Mesothelial cell of epicardium (in vitro differentiated cells): ENCODE measurements at regions not wholly inside any gene's neighbourhood (a gene's known extent, or its start where the extent isn't known, plus 50 kb on each side); places are given as distances from the start of the nearest gene placed in this dataset.
"Not testable (repeated sequence)": the region's sequence is repeated elsewhere in the genome, so short reads cannot be mapped to it uniquely, and the experiment has no call there.

Experiments
- DNase-seq, 2 experiments: peaks; one replicate each; pipeline ENCODE4 v3.0.0; 2021; ENCODE audit warnings: low spot score in 2 of 2; ENCODE audit not compliant: unreplicated experiment in 2 of 2
- H3K27ac Mint-ChIP-seq: 2 replicates; pipeline ENCODE4 v1.8.0; 2021; ENCODE audit warnings: mixed read lengths
- H3K27me3 Mint-ChIP-seq: 2 replicates; pipeline ENCODE4 v1.8.0; 2021; ENCODE audit warnings: low read depth, mixed read lengths
- H3K36me3 Mint-ChIP-seq: 2 replicates; pipeline ENCODE4 v1.8.0; 2021; ENCODE audit warnings: mixed read lengths
- H3K4me1 Mint-ChIP-seq: 2 replicates; pipeline ENCODE4 v1.8.0; 2021; ENCODE audit warnings: mixed read lengths
- H3K4me3 Mint-ChIP-seq: 2 replicates; pipeline ENCODE4 v1.8.0; 2021; ENCODE audit warnings: mild to moderate bottlenecking, moderate library complexity, mixed read lengths
- H3K9me3 Mint-ChIP-seq: 2 replicates; pipeline ENCODE4 v1.8.0; 2021; ENCODE audit warnings: mixed read lengths
- TF ChIP-seq, protein P1 (sequence below): fragments of 200-600 bp; sonication (generic); IDR thresholded peaks from one replicate; pipeline ENCODE4 v1.5.0; 2021; ENCODE audit warnings: antibody characterized with exemption; ENCODE audit not compliant: unreplicated experiment

DNA sequence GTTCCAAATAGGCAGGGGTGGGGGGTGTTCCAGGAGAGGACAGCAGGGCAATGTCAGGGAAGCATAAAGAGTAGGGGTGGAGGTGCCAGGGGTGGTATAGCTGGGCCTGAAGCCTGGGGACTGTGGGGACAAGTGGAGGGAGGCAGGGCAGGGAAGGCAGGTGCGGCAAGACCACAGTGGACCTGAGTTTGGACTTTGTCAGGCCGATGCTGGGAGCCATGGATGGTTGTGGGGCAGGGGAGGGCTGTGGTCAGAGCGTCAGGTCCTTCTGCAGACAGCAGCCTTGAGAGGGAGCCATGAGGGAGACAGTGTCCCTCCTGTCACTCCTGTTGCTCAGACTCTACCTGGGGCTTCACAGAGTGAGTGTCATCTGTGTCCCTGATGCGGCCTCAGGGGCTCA, 320.3 kb downstream of the PTPRU start:
- Mint-ChIP-seq H3K27ac (no peak overlapping the region), H3K36me3 (no peaks in the 10 kb centered on the region), H3K4me3 (no peak overlapping the region), H3K4me1 (no peaks in the 10 kb centered on the region), H3K9me3 (no peaks in the 10 kb centered on the region), H3K27me3 (peaks cover 31% of the 10 kb centered on the region)
- TF ChIP-seq, protein P1, sequence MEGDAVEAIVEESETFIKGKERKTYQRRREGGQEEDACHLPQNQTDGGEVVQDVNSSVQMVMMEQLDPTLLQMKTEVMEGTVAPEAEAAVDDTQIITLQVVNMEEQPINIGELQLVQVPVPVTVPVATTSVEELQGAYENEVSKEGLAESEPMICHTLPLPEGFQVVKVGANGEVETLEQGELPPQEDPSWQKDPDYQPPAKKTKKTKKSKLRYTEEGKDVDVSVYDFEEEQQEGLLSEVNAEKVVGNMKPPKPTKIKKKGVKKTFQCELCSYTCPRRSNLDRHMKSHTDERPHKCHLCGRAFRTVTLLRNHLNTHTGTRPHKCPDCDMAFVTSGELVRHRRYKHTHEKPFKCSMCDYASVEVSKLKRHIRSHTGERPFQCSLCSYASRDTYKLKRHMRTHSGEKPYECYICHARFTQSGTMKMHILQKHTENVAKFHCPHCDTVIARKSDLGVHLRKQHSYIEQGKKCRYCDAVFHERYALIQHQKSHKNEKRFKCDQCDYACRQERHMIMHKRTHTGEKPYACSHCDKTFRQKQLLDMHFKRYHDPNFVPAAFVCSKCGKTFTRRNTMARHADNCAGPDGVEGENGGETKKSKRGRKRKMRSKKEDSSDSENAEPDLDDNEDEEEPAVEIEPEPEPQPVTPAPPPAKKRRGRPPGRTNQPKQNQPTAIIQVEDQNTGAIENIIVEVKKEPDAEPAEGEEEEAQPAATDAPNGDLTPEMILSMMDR: no peak
- DNase-seq: no peak

DNA sequence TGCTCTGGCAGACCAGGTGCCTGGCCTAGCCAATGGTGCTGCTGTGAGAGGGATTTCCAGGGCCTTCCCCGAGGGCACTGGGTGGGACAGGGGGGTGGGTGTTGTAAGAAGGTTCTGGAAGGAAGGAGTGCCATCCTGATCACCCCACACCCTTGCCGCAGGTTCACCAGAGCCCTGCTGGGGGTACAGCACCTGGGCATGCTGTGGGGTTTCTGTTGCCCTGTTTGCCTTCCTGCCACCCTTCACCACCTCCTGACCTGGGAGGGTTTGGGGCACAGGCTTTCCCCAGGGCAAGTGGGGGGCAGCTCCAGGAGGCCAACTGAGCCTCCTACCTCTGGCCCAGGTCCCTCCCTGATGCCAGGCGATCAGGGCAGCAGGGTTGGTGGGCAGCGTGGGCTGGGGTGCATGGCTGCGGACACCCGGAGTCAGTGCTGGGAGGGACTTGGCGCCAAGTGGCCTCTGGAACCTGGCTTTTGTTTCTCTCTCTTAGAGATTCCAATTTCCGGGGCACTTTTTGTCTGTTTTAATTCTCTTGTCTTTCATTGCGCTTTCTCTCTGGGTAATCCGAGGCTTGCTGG, 318.8 kb downstream of the PTPRU start:
- H3K36me3 Mint-ChIP-seq: no peaks in the 10 kb centered on the region
- no peak overlapping the region for H3K27ac Mint-ChIP-seq
- no peaks in the 10 kb centered on the region for H3K9me3 Mint-ChIP-seq
- peak in 1 of 2 experiments; percentile 34 for DNase-seq
- H3K27me3 Mint-ChIP-seq: peaks cover 32% of the 10 kb centered on the region
- TF ChIP-seq, protein P1: no peak
- no peak overlapping the region for H3K4me3 Mint-ChIP-seq
- H3K4me1 Mint-ChIP-seq: no peaks in the 10 kb centered on the region

DNA sequence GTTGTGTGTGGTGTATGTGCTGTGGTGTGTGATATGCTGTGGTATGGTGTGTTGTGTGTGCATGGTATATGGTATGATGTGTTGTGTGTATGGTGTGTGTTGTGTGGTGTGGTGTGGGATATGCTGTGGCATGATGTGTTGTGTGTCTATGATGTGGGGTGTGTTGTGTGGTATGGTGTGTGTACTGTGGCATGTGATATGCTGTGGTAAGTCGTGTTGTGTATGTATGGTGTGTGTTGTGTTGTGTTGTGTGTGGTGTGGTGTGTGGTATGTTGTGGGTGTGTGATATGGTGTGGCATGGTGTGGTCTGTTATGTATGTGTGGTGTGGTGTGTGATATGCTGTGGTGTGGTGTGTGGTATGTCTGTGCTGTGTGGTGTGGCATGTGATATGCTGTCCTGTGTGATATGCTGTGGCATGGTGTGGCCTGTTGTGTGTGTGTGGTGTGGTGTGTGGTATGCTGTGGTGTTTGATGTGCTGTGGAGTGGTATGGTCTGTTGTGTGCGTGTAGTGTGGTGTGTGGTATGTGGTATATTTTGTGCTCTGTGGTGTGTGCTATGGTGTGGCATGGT, 318.0 kb downstream of the PTPRU start:
- Mint-ChIP-seq H3K27ac (no peak overlapping the region), H3K4me3 (no peak overlapping the region), H3K4me1 (no peaks in the 10 kb centered on the region), H3K36me3 (no peaks in the 10 kb centered on the region), H3K9me3 (no peaks in the 10 kb centered on the region), H3K27me3 (peaks cover 29% of the 10 kb centered on the region)
- TF ChIP-seq, protein P1: no peak
- DNase-seq: no peak

- Mint-ChIP-seq H3K4me3 (no peak overlapping the region), H3K4me1 (no peaks in the 10 kb centered on the region), H3K9me3 (no peaks in the 10 kb centered on the region), H3K27ac (no peak overlapping the region), H3K36me3 (no peaks in the 10 kb centered on the region), H3K27me3 (peaks cover 22% of the 10 kb centered on the region)
- DNase-seq: peak in 1 of 2 experiments; percentile 31
- TF ChIP-seq, protein P1: no peak
These were observed 315.0 kb downstream of the PTPRU start for GRCh38 chr1:29551123-29551936.

- H3K27me3 Mint-ChIP-seq: peaks cover 13% of the 10 kb centered on the region
- H3K36me3 Mint-ChIP-seq: no peaks in the 10 kb centered on the region
- H3K4me3 Mint-ChIP-seq: no peak overlapping the region
- H3K27ac Mint-ChIP-seq: no peak overlapping the region
- H3K9me3 Mint-ChIP-seq: no peaks in the 10 kb centered on the region
- no peaks in the 10 kb centered on the region for H3K4me1 Mint-ChIP-seq
- DNase-seq: peak in 1 of 2 experiments; percentile 32
- TF ChIP-seq, protein P1: no peak
These were observed 314.0 kb downstream of the PTPRU start for GRCh38 chr1:29550119-29550841.

DNA sequence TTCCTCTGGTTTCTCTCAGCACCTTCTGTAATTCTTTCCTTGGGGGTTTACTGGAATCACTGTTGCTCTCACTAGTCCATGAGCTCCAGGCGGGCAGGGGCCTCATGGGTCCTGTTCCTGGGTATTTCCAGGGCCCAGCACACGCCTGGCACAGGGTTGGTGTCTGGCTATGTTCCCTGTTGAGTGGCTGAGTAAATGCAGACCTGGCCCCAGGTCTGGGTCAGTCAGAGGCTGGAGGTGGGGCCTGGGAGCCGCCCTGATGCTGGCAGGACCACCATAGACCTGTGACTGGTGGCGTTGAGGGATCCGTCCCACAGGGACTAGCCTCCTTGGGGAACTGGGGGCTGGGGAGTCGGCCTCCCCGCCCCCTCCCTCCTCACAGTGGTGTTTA, 313.4 kb downstream of the PTPRU start:
- peaks cover 13% of the 10 kb centered on the region for H3K27me3 Mint-ChIP-seq
- H3K9me3 Mint-ChIP-seq, H3K4me1 Mint-ChIP-seq, H3K36me3 Mint-ChIP-seq, DNase-seq, H3K27ac Mint-ChIP-seq, H3K4me3 Mint-ChIP-seq: not testable (repeated sequence)
